Osteocyte (in vitro differentiated cells): ENCODE measurements at regions not wholly inside any gene's neighbourhood (a gene's known extent, or its start where the extent isn't known, plus 50 kb on each side); places are given as distances from the start of the nearest gene placed in this dataset.

Experiments used
- DNase-seq: peaks from one replicate; pipeline ENCODE4 v3.0.0; 2021; ENCODE audit warnings: mixed read lengths; ENCODE audit not compliant: unreplicated experiment; ENCODE audit errors: extremely low spot score
- H3K27ac Mint-ChIP-seq: one replicate; pipeline ENCODE4 v1.8.0; 2021; ENCODE audit warnings: mild to moderate bottlenecking, mixed read lengths; ENCODE audit not compliant: unreplicated experiment
- H3K27me3 Mint-ChIP-seq: one replicate; pipeline ENCODE4 v1.8.0; 2021; ENCODE audit warnings: mixed read lengths; ENCODE audit not compliant: unreplicated experiment
- H3K36me3 Mint-ChIP-seq: one replicate; pipeline ENCODE4 v1.8.0; 2021; ENCODE audit warnings: mixed read lengths; ENCODE audit not compliant: unreplicated experiment
- H3K4me1 Mint-ChIP-seq: one replicate; pipeline ENCODE4 v1.8.0; 2021; ENCODE audit warnings: mixed read lengths; ENCODE audit not compliant: unreplicated experiment
- H3K4me3 Mint-ChIP-seq: one replicate; pipeline ENCODE4 v1.8.0; 2021; ENCODE audit warnings: mild to moderate bottlenecking, moderate library complexity, mixed read lengths; ENCODE audit not compliant: unreplicated experiment
- H3K9me3 Mint-ChIP-seq: one replicate; pipeline ENCODE4 v1.8.0; 2021; ENCODE audit warnings: mixed read lengths; ENCODE audit not compliant: unreplicated experiment
- TF ChIP-seq, protein P1 (sequence below): fragments of 200-600 bp; sonication (generic); IDR thresholded peaks from 2 replicates; pipeline ENCODE4 v1.5.0; 2021; ENCODE audit warnings: antibody characterized with exemption, mild to moderate bottlenecking, moderate library complexity

DNA sequence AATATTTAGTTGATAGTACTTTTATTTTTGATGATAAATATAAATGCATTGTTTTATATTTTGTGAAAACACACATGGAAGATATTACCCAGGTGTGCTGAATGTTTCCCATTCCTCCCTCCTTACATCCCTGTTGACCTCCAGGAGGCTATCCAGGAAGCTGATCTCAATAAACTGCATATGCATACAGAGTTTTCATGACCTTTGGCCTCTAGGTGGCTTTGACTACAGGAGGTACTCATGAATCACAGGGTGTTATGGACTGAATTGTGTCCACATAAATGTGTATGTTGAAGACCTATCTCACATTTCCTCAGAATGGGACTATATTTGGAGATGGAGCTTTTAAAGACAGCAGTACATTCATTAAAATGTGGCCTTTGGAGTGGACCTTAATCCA, 914.9 kb upstream of the NCAM2 start:
- Mint-ChIP-seq H3K9me3 (peaks cover 21% of the 10 kb centered on the region), H3K4me1 (peaks cover 3% of the 10 kb centered on the region), H3K27ac (no peak overlapping the region), H3K4me3 (no peak overlapping the region), H3K27me3 (no peaks in the 10 kb centered on the region), H3K36me3 (peaks cover 3% of the 10 kb centered on the region)
- no peak for DNase-seq
- TF ChIP-seq, protein P1, sequence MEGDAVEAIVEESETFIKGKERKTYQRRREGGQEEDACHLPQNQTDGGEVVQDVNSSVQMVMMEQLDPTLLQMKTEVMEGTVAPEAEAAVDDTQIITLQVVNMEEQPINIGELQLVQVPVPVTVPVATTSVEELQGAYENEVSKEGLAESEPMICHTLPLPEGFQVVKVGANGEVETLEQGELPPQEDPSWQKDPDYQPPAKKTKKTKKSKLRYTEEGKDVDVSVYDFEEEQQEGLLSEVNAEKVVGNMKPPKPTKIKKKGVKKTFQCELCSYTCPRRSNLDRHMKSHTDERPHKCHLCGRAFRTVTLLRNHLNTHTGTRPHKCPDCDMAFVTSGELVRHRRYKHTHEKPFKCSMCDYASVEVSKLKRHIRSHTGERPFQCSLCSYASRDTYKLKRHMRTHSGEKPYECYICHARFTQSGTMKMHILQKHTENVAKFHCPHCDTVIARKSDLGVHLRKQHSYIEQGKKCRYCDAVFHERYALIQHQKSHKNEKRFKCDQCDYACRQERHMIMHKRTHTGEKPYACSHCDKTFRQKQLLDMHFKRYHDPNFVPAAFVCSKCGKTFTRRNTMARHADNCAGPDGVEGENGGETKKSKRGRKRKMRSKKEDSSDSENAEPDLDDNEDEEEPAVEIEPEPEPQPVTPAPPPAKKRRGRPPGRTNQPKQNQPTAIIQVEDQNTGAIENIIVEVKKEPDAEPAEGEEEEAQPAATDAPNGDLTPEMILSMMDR = no peak

DNA sequence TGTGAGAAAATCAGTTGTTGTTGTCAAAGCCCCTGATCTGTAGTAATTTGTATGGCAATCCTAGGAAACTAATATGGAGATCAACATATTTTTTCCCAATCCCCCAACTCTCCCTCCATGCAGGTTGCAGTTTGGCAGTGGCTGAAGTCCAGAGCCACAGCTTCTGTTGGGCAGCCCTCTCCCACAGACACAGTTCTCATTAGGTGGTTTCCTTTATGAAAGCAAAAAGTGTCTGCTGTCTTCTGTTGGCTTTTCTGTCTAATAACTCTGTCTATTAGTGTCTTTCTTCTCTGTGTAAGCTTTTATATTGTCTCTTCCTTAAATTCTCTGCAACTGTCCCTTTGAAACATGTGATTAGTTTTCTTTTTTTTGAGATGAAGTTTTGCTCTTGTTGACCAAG, 914.3 kb upstream of the NCAM2 start:
- Mint-ChIP-seq H3K4me3 (no peak overlapping the region), H3K9me3 (peaks cover 21% of the 10 kb centered on the region), H3K36me3 (peaks cover 3% of the 10 kb centered on the region), H3K27me3 (no peaks in the 10 kb centered on the region), H3K27ac (no peak overlapping the region), H3K4me1 (peaks cover 1% of the 10 kb centered on the region)
- DNase-seq = no peak
- TF ChIP-seq, protein P1 = no peak

DNA sequence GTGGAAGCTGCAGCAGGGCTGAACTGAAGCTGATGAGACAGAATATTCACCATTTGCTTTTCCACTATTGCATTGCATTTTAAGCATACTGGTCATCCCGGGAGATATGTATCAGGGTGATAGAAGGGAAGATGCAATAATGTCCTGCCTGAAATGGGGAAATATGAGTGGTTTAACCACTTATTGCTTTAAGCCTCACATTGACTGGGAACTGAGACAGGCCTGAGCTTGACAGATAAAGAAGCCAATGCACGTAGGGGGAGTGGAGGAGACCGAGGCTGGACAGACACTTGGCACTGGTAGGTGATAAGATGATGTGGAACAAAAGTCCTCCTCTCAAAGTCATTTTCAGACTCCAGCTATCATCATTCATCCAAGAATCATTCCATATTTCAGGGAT, 911.7 kb upstream of the NCAM2 start:
- H3K27ac Mint-ChIP-seq = no peak overlapping the region
- peaks cover 24% of the 10 kb centered on the region for H3K9me3 Mint-ChIP-seq
- DNase-seq = no peak
- H3K4me3 Mint-ChIP-seq = no peak overlapping the region
- no peaks in the 10 kb centered on the region for H3K27me3 Mint-ChIP-seq
- H3K4me1 Mint-ChIP-seq = no peaks in the 10 kb centered on the region
- TF ChIP-seq, protein P1 = no peak
- H3K36me3 Mint-ChIP-seq = peaks cover 3% of the 10 kb centered on the region

DNA sequence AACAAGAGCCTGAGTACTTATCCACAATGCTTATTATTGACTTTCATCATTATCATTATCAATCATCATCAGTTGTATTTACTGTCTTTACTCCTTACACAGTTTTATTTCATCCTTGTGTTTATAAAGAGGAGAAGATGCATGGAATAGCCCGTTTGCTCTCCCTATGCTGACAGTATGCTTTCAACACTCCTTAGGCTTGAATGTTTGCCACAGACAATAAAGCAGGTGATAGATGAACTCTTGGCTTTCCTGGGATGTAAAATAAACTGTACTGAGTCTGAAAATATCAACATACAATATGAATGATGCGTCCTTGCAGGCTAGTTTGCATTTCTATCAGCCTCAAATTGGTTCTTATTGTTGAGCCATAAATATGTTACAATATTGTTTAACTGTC, 891.8 kb upstream of the NCAM2 start:
- H3K27ac Mint-ChIP-seq = no peak overlapping the region
- H3K27me3 Mint-ChIP-seq = no peaks in the 10 kb centered on the region
- peaks cover 24% of the 10 kb centered on the region for H3K9me3 Mint-ChIP-seq
- no peak for DNase-seq
- no peaks in the 10 kb centered on the region for H3K36me3 Mint-ChIP-seq
- TF ChIP-seq, protein P1 = no peak
- no peak overlapping the region for H3K4me3 Mint-ChIP-seq
- peaks cover 3% of the 10 kb centered on the region for H3K4me1 Mint-ChIP-seq

DNA sequence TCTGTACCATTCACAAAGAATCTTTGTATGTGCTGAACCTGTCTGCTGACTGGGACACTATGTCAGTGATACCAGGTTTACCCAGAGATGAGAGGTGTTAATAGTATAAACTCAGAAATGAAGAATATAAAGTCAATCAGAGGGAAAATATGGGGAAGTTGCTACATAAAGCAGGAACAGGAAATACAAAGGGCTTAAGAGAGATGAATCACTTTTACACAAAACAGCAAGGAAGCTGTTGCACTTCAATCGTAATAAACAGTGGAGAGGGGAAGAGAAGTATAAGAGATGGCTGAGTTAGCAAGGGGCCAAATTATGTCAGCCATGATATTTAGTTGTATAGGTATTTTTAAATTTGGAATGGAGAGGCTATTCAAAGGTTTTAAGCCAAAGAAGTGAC, 890.2 kb upstream of the NCAM2 start:
- Mint-ChIP-seq H3K27me3 (no peaks in the 10 kb centered on the region), H3K4me1 (peaks cover 3% of the 10 kb centered on the region), H3K9me3 (peaks cover 33% of the 10 kb centered on the region), H3K4me3 (no peak overlapping the region), H3K27ac (no peak overlapping the region), H3K36me3 (no peaks in the 10 kb centered on the region)
- no peak for DNase-seq
- TF ChIP-seq, protein P1 = no peak
